Body of pancreas (tissue), 4 donors: ENCODE measurements at regions not wholly inside any gene's neighbourhood (a gene's known extent, or its start where the extent isn't known, plus 50 kb on each side); places are given as distances from the start of the nearest gene placed in this dataset.

Source experiments
- ATAC-seq: fragments of 150-250 bp; one replicate; pipeline ENCODE4 v1.9.1; 2016
- DNase-seq, 4 donors: peaks; one replicate each; pipeline ENCODE4 v3.0.0-alpha.2; 2019
- H3K27ac ChIP-seq, 4 donors: fragments of 200-600 bp; sonication (generic); 1 replicate in 3 of 4; 2 replicates in 1 of 4; pipeline versions ENCODE4 v1.5.1 to v1.6.1; 2016 to 2019; ENCODE audit warnings: mild to moderate bottlenecking in 1 of 4, mixed read lengths in 1 of 4, moderate library complexity in 1 of 4
- H3K27me3 ChIP-seq, 2 donors: fragments of 200-600 bp; sonication (generic); one replicate each; pipeline ENCODE4 v1.6.0; 2016; ENCODE audit warnings: mild to moderate bottlenecking in 1 of 2
- H3K36me3 ChIP-seq, 2 donors: fragments of 200-600 bp; sonication (generic); replicated peaks in 1 of 2; 2 replicates each; pipeline ENCODE4 v1.5.1; 2016; ENCODE audit warnings: low read depth in 2 of 2; ENCODE audit not compliant: insufficient read depth in 1 of 2
- H3K4me1 ChIP-seq: fragments of 200-600 bp; sonication (generic); one replicate; pipeline ENCODE4 v1.6.0; 2016
- H3K4me3 ChIP-seq, 2 donors: fragments of 200-600 bp; sonication (generic); 1 replicate in 1 of 2; 2 replicates in 1 of 2; pipeline ENCODE4 v1.5.1; 2016 to 2019
- H3K9me3 ChIP-seq, 3 donors: fragments of 200-600 bp; sonication (generic); 1 replicate in 2 of 3; 2 replicates in 1 of 3; pipeline ENCODE4 v1.5.1; 2016
- CTCF ChIP-seq, 7 experiments: fragments of 450-650 bp in 4 of 7; fragments of 200-600 bp in 3 of 7; sonication (generic) in 3 of 7; IDR thresholded peaks; one replicate each; pipeline ENCODE4 v1.5.1; 2016 to 2019; ENCODE audit warnings: antibody characterized with exemption in 7 of 7
- POLR2A ChIP-seq, 3 donors: fragments of 450-650 bp; IDR thresholded peaks; one replicate each; pipeline ENCODE4 v1.6.1; 2016; ENCODE audit warnings: antibody characterized with exemption in 3 of 3, mild to moderate bottlenecking in 2 of 3
- WGBS, 2 donors: methylation state at CpG; one replicate each; pipeline ENCODE4 v1.1.5; 2017; 5-methylcytosine and 5-hydroxymethylcytosine counted together
- intact Hi-C: fragments of 100-400 bp; cut with DNase I; formaldehyde crosslinking; loops from one replicate; pipeline ENCODE4 v1.15.1; 2023

- H3K9me3 ChIP-seq: peaks cover 0 to 3% (median 0%) of the 10 kb centered on the region in 3 donors
- 57 to 61% methylated on average over 4 of the region's 4 CpGs for WGBS, 2 donors
- no peaks in the 10 kb centered on the region for H3K27me3 ChIP-seq
- H3K27ac ChIP-seq: no peak overlapping the region
- DNase-seq (no peak), ATAC-seq (no peak)
- no peaks in the 10 kb centered on the region for H3K4me1 ChIP-seq
- TF ChIP-seq CTCF (IDR thresholded peaks at IDR 0.05) (no peak), POLR2A (IDR thresholded peaks at IDR 0.05) (no peak)
- H3K36me3 ChIP-seq: no peaks in the 10 kb centered on the region
- intact Hi-C loops: no loop called here
- H3K4me3 ChIP-seq: no peak overlapping the region
Observed at GRCh38 chr3:148389916-148390315, 307.8 kb upstream of the AGTR1 start.

GRCh38 chr3:148395821-148396220 is 301.9 kb upstream of the AGTR1 start:
- DNase-seq (no peak), ATAC-seq (no peak)
- H3K4me1 ChIP-seq: no peaks in the 10 kb centered on the region
- H3K9me3 ChIP-seq: peaks cover 0 to 3% (median 0%) of the 10 kb centered on the region in 3 donors
- intact Hi-C loops: no loop called here
- TF ChIP-seq CTCF (IDR thresholded peaks at IDR 0.05) (no peak), POLR2A (IDR thresholded peaks at IDR 0.05) (no peak)
- H3K4me3 ChIP-seq: no peak overlapping the region
- no peak overlapping the region for H3K27ac ChIP-seq
- H3K27me3 ChIP-seq: no peaks in the 10 kb centered on the region
- H3K36me3 ChIP-seq: no peaks in the 10 kb centered on the region

DNA sequence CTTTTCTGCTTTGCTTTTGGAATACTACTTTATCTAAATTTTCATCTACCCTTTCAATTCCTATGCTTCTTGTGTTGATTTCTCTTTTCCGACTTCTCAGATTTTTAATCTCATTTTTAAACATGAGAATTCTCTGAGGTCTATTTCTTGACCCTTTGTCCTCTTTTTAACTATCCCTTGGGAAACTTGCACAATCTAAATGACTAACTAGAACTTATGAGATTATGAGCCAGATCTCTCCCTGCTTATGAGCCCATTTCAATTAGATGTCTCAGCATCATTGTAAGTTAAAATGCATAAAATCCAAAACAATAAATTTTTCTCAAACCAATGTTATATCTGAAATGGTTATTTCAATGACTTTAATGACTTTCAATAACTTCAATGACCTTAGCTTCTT is 296.9 kb upstream of the AGTR1 start:
- WGBS, 2 donors: 75 to 89% methylated on average over 1 of the region's 1 CpG
- H3K9me3 ChIP-seq: no peaks in the 10 kb centered on the region
- TF ChIP-seq POLR2A (IDR thresholded peaks at IDR 0.05) (no peak), CTCF (IDR thresholded peaks at IDR 0.05) (no peak)
- ATAC-seq: peak; percentile 42
- DNase-seq: no peak
- no peaks in the 10 kb centered on the region for H3K36me3 ChIP-seq
- intact Hi-C loops: no loop called here
- H3K4me1 ChIP-seq: no peaks in the 10 kb centered on the region
- H3K4me3 ChIP-seq: no peak overlapping the region
- no peak overlapping the region for H3K27ac ChIP-seq
- H3K27me3 ChIP-seq: no peaks in the 10 kb centered on the region

GRCh38 chr3:148408667-148409066 is 289.0 kb upstream of the AGTR1 start:
- TF ChIP-seq CTCF (IDR thresholded peaks at IDR 0.05) (no peak), POLR2A (IDR thresholded peaks at IDR 0.05) (no peak)
- intact Hi-C loops: no loop called here
- WGBS, 2 donors: 80 to 82% methylated on average over 3 of the region's 3 CpGs
- Histone ChIP-seq H3K9me3 (no peaks in the 10 kb centered on the region), H3K27ac (no peak overlapping the region), H3K4me3 (no peak overlapping the region), H3K27me3 (no peaks in the 10 kb centered on the region), H3K4me1 (no peaks in the 10 kb centered on the region), H3K36me3 (no peaks in the 10 kb centered on the region)
- no peak for DNase-seq
- no peak for ATAC-seq

DNA sequence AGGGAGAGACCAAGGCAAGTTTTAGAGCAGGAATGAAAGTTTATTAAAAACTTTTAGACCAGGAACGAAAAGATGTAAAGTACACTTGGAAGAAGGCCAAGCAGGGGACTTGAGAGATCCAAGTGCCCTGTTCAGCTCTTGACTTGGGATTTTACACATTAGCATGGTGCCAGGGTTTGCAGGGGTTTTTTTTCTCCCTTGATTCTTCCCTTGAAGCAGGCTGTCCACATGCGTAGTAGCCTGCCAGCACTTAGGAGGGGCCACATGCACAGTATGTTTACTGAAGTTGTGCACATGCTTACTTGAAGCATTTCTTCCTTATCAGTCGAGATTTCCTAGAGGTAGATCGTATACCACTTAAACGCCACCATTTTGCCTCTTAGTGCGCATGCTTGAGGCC is 277.5 kb upstream of the AGTR1 start:
- no peaks in the 10 kb centered on the region for H3K4me1 ChIP-seq
- WGBS, 2 donors: 69 to 70% methylated on average over 6 of the region's 6 CpGs
- intact Hi-C loops: no loop called here
- H3K36me3 ChIP-seq: no peaks in the 10 kb centered on the region
- TF ChIP-seq POLR2A (IDR thresholded peaks at IDR 0.05) (no peak), CTCF (IDR thresholded peaks at IDR 0.05) (no peak)
- ATAC-seq (no peak), DNase-seq (no peak)
- H3K27me3 ChIP-seq: no peaks in the 10 kb centered on the region
- no peak overlapping the region for H3K4me3 ChIP-seq
- no peak overlapping the region for H3K27ac ChIP-seq
- no peaks in the 10 kb centered on the region for H3K9me3 ChIP-seq
